K562 (cell line): ENCODE measurements at regions not wholly inside any gene's neighbourhood (a gene's known extent, or its start where the extent isn't known, plus 50 kb on each side); places are given as distances from the start of the nearest gene placed in this dataset.

Experiments
- CHCHD3 ChIP-seq: fragments of 250-450 bp; sonication (Bioruptor Pico); IDR thresholded peaks from 2 replicates; pipeline ENCODE4 v2.1.2; 2022; ENCODE audit warnings: mild to moderate bottlenecking
- COPS2 ChIP-seq: fragments of 450-650 bp; conservative IDR thresholded peaks from 2 replicates; pipeline ENCODE4 v1.6.1; 2016; ENCODE audit warnings: mild to moderate bottlenecking, moderate library complexity
- CTCFL ChIP-seq: IDR thresholded peaks from 2 replicates; pipeline ENCODE4 v1.6.1; 2011; ENCODE audit warnings: borderline replicate concordance, low read depth, mild to moderate bottlenecking, moderate library complexity, low read length; ENCODE audit not compliant: insufficient read depth, poor library complexity, severe bottlenecking
- EZH2 ChIP-seq: IDR thresholded peaks from 2 replicates; pipeline ENCODE4 v1.6.1; 2012; ENCODE audit warnings: low read depth, mild to moderate bottlenecking, inconsistent platforms, low read length, borderline replicate concordance
- HDAC6 ChIP-seq: IDR thresholded peaks from 2 replicates; pipeline ENCODE4 v1.6.1; 2012; ENCODE audit warnings: low read depth, mild to moderate bottlenecking, control low read depth, inconsistent platforms, low read length, moderate library complexity
- MYNN ChIP-seq, 2 experiments: sonication (generic); formaldehyde crosslinking in 1 of 2; IDR thresholded peaks; 2 replicates each; pipeline versions ENCODE4 v1.5.0 to v1.6.1; 2016 to 2020; ENCODE audit warnings: antibody characterized with exemption in 1 of 2, missing genetic modification reagents in 1 of 2
- NFXL1 ChIP-seq: fragments of 450-650 bp; formaldehyde crosslinking; IDR thresholded peaks from 2 replicates; pipeline ENCODE4 v1.4.0; 2021; ENCODE audit warnings: mild to moderate bottlenecking
- POLR2A ChIP-seq: fragments of 450-650 bp; conservative IDR thresholded peaks from 2 replicates; pipeline ENCODE4 v1.6.1; 2016
- RBM39 ChIP-seq: fragments of 200-400 bp; formaldehyde crosslinking; optimal IDR thresholded peaks from 2 replicates; pipeline ENCODE3; 2018; ENCODE audit warnings: low read depth, low read length
- SUPT5H ChIP-seq: fragments of 450-650 bp; IDR thresholded peaks from 2 replicates; pipeline ENCODE4 v1.6.1; 2016
- THRAP3 ChIP-seq: fragments of 450-650 bp; IDR thresholded peaks from 2 replicates; pipeline ENCODE4 v1.6.1; 2016; ENCODE audit warnings: mild to moderate bottlenecking, inconsistent platforms, borderline replicate concordance
- XRCC3 ChIP-seq: fragments of 450-650 bp; IDR thresholded peaks from 2 replicates; pipeline ENCODE4 v1.6.1; 2017; ENCODE audit warnings: mild to moderate bottlenecking, moderate library complexity
- ZKSCAN3 ChIP-seq: fragments of 250-450 bp; sonication (Bioruptor Pico); IDR thresholded peaks from 2 replicates; pipeline ENCODE4 v1.4.0; 2020
- ZNF280A ChIP-seq: fragments of 450-650 bp; IDR thresholded peaks from 2 replicates; pipeline ENCODE4 v1.6.1; 2018; ENCODE audit warnings: mild to moderate bottlenecking, low read depth; ENCODE audit not compliant: partially characterized antibody
- ZNF395 ChIP-seq: fragments of 200-800 bp; sonication (Bioruptor generic); IDR thresholded peaks from 2 replicates; pipeline ENCODE4 v1.6.1; 2017; ENCODE audit warnings: missing genetic modification characterization, missing compliant biosample characterization
- ZNF551 ChIP-seq: fragments of 250-450 bp; sonication (Bioruptor Pico); IDR thresholded peaks from 2 replicates; pipeline ENCODE4 v1.5.0; 2021; ENCODE audit warnings: mild to moderate bottlenecking, moderate library complexity
- ZNF639 ChIP-seq, 2 experiments: fragments of 200-800 bp in 1 of 2; sonication (Bioruptor generic) in 1 of 2; sonication (generic) in 1 of 2; formaldehyde crosslinking in 1 of 2; IDR thresholded peaks in 1 of 2; conservative IDR thresholded peaks in 1 of 2; 2 replicates each; pipeline versions ENCODE4 v1.5.0 to v1.6.1; 2016 to 2020; ENCODE audit warnings: missing compliant biosample characterization in 1 of 2, missing genetic modification characterization in 1 of 2, missing genetic modification reagents in 1 of 2

- no peak for TF ChIP-seq ZNF280A
- no peak for TF ChIP-seq ZKSCAN3
- TF ChIP-seq ZNF639 (CRISPR knock-in tag; conservative IDR thresholded peaks at IDR 0.05 in 1 of 2, IDR thresholded peaks at IDR 0.05 in 1 of 2), result peak in 1 of 2 experiments; percentile 97; a peak in 2 of 4 replicates
- peak; percentile 99; the same call in 1 of the 2 replicates for TF ChIP-seq EZH2
- TF ChIP-seq NFXL1 (CRISPR knock-in tag), result peak; percentile 81; the same call in 1 of the 2 replicates
- peak; percentile 100 for TF ChIP-seq ZNF395 (CRISPR knock-in tag)
- TF ChIP-seq COPS2, result no peak
- TF ChIP-seq MYNN (IDR thresholded peaks at IDR 0.05), result peak; percentile 87
- TF ChIP-seq MYNN (CRISPR knock-in tag; IDR thresholded peaks at IDR 0.05), result no peak
- TF ChIP-seq XRCC3, result no peak
- no peak for TF ChIP-seq THRAP3
- 0 out of 2 replicates have a peak, but pooled peaks have one; percentile 27 for TF ChIP-seq ZNF551 (CRISPR knock-in tag)
- TF ChIP-seq CTCFL, result no peak
- TF ChIP-seq SUPT5H, result no peak
- TF ChIP-seq HDAC6, result no peak
- no peak for TF ChIP-seq POLR2A
- TF ChIP-seq RBM39, result no peak
- peak; percentile 32; the same call in 1 of the 2 replicates for TF ChIP-seq CHCHD3 (CRISPR knock-in tag)
Observed at GRCh38 chr2:157929871-157930667, 53.9 kb upstream of the ACVR1 start (continued).
